ENCODE measurements at regions not wholly inside any gene's neighbourhood (a gene's known extent, or its start where the extent isn't known, plus 50 kb on each side); places are given as distances from the start of the nearest gene placed in this dataset.

GRCh38 chr4:41859087-41859486, 76.1 kb upstream of the TMEM33 start:
- TF ChIP-seq CREB1 (IDR thresholded peaks at IDR 0.05; ENCODE audit: low read depth) = no peak
- no peak for TF ChIP-seq USF1 (IDR thresholded peaks at IDR 0.05)
- TF ChIP-seq REST (IDR thresholded peaks at IDR 0.05; ENCODE audit: low read depth) = no peak
- TF ChIP-seq CEBPB (IDR thresholded peaks at IDR 0.05) = no peak
- TF ChIP-seq TAF1 (IDR thresholded peaks at IDR 0.05; ENCODE audit: low read depth) = no peak
